GM18868 (cell line): ENCODE measurements at regions not wholly inside any gene's neighbourhood (a gene's known extent, or its start where the extent isn't known, plus 50 kb on each side); places are given as distances from the start of the nearest gene placed in this dataset.
"Not testable (repeated sequence)": the region's sequence is repeated elsewhere in the genome, so short reads cannot be mapped to it uniquely, and the experiment has no call there.

Experiments used
- ATAC-seq: cut with Tn5 transposase; IDR thresholded peaks from one replicate; pipeline ENCODE4 v1.9.1; 2021; ENCODE audit warnings: mild to moderate bottlenecking, moderate library complexity; ENCODE audit not compliant: unreplicated experiment

DNA sequence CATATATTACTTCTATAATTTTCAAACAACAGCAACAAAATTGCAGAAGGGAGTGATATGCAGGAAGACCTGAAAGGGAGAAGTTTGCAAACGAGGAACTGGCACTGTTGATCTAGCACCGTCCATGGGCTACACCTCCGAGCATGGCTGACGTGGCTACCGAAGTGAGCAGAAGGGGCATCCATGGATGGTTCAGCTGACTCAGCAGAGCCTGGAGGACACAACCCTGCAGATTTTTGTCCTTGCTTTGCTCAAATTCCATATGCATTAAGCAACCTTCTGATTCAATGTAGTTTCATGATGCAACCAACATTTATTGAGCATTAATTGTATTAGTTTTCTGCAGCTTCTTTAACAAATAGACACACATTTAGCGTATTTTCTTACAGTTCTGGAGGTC lies 191.2 kb downstream of the C1orf94 start:
- no peak for ATAC-seq

GRCh38 chr1:34369701-34370455 lies 193.2 kb downstream of the C1orf94 start:
- no peak for ATAC-seq

- no peak for ATAC-seq
Observed at GRCh38 chr1:34370748-34371147, 194.0 kb downstream of the C1orf94 start.

DNA sequence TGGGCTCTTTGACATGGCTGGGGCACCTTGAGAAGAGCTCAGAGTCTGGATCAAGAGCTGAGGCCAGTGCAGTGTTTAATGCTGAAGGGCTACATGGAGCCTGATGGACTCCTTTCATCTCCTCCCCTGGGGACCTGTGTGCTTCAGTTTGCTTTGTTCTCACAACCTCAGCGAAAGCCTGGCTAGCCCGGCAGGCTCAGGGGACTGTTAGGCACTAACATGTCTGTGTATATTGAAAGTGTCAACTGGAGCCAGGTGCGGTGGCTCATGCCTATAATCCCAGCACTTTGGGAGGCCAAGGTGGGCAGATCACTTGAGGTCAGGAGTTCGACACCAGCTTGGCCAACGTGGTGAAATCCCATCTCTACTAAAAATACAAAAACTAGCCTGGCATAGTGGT lies 194.5 kb downstream of the C1orf94 start:
- ATAC-seq: not testable (repeated sequence)

DNA sequence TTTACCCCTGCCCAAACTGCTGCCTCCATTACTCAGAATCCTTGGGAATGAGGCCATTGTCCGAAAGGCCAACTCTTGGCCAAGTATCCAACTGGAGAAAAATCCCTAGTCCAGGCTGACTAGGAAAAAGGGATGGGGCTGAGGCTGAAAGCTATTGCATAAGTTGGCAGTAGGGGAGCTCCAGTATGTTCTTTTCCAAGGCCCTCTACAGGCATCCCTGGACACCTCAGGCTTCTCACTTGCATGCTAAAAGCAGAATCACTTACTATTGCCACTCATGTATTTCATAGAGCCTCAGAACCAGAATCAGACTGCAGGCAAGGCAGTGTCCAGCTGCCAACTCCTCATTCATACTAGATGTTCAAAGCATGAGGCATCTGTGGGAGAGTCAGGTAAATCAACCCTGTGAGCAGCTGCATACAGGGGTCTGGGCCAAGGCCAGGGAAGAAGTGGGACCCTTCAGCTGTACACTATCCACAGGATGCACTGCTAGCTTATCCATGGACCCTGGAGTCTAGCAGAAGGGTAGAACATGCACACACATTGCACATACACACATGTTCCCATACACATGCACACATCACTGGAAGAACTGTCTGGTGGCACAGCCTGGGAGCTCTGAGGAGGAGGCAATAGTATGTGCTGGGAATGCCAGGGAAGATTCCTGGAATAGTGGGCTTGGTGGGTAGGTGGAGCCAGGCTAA lies 195.3 kb downstream of the C1orf94 start:
- no peak for ATAC-seq

- no peak for ATAC-seq
Observed at GRCh38 chr1:34372891-34373290, 196.2 kb downstream of the C1orf94 start.

GRCh38 chr1:34373912-34374311 lies 197.2 kb downstream of the C1orf94 start:
- ATAC-seq: no peak

GRCh38 chr1:34376531-34376930 lies 199.8 kb downstream of the C1orf94 start:
- no peak for ATAC-seq

DNA sequence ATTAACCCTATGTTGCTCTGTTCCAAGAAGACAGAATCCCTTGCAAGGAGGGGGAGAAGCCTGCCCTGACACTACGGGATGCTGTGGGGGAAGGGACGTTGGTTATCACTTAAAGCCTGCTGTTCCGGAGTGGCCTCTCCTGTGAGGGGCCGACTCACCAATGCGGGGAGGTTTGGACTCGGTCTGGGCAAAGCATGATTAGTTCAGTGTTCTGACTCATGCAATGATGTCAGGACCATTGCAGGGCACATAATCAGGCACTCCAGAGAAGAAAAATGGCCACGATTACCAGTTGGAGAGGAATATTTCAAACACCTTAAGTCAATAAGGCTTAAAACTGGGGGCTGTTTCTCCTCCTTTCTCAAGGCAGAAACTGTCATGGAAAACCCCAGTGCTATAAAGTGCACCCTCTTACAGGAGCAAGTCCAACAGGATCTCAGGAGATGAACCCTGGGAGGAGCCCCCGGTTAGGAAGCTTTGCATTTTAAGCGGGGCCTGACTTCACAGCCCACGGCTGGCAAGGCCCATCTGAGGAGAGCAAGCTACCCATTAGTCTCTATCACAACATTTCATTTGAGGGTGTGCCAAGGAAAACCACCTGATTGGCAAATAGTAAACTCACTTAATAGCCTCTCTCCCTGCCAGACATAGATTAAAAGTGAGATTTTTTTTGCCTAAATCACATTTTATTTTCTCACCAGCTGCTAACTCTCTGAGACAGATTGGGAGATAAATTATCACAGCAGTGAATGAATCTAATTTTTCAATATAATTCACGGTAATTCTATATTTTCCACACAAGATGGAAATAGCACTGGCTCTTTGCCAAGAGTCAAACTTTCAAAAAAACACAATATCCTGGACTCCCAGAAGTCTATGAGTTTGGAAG lies 202.5 kb downstream of the C1orf94 start:
- ATAC-seq: no peak

DNA sequence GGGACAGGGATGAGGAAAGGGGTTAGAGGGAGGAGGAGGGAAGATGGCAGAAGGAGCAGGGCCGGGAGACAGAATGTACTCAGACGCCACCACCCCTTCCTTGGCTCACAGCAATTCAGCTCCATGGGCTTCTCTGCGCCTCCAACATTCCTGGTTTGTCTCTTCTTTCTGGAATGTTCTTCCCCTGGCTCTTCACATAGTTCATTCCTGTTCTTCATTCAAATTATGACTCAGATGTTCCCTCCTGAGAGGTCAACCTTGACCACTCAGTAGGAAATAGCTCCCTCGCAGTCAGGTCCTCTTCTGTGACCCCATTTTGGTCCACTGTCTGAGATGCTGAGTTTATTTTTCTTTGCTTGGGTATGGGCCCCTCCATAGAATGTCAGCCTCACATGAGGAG lies 203.2 kb downstream of the C1orf94 start:
- ATAC-seq: no peak

DNA sequence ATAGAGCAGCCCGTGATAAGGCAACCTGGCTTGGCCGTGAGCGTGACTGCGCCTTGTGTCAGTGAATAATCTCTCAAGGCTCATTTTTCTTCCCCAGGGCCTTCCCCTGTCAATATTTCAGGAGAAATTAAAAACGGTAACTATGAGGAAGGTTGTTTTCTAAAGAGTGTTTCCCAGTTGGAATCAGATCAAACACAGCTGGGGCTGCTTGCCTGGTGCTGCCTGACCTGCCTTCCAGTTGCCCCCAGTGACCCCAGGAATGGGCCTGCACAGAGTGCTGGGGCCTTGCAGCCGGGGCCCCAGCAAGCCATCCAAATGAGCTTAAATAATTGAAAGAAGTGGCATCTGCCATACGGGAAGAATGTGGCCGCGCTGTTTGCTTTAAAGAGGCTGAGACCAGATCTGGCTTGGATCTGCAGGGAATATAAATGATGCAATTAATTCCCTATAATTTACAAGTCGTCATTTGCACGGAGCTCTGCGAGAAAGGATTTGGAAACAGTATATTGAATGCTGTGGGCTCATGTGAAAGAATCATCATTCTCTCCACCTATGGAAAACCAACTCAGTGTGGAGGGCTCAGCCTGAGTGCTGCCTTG lies 203.9 kb downstream of the C1orf94 start:
- no peak for ATAC-seq

- ATAC-seq: no peak
Observed at GRCh38 chr1:34389974-34390373, 213.3 kb downstream of the C1orf94 start.

GRCh38 chr1:34396042-34396441 lies 219.3 kb downstream of the C1orf94 start:
- ATAC-seq: no peak

GRCh38 chr1:34398241-34398915 lies 221.7 kb downstream of the C1orf94 start:
- no peak for ATAC-seq

GRCh38 chr1:34398916-34399275 lies 222.2 kb downstream of the C1orf94 start:
- no peak for ATAC-seq

- ATAC-seq: no peak
Observed at GRCh38 chr1:34400675-34401074, 224.0 kb downstream of the C1orf94 start.

DNA sequence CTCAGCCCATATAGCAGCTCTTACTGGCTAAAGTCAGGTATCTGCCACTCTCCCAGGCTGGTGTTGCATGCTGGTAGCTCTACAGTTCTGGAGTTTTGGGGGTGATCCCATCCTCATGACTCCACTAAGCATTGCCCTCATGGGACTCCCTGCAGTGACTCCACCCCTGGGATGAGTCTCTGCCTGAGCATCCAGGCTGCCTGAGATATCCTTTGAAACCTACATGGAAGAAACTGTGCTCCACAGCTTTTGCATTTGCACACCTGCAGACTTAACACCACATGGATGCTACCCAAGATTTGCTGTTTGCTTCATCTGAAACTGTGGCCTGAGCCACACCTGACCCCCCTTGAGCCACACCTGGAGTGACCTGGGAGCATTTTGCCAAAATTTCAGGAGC lies 226.4 kb downstream of the C1orf94 start:
- no peak for ATAC-seq

GRCh38 chr1:34404804-34405203 lies 228.1 kb downstream of the C1orf94 start:
- no peak for ATAC-seq

DNA sequence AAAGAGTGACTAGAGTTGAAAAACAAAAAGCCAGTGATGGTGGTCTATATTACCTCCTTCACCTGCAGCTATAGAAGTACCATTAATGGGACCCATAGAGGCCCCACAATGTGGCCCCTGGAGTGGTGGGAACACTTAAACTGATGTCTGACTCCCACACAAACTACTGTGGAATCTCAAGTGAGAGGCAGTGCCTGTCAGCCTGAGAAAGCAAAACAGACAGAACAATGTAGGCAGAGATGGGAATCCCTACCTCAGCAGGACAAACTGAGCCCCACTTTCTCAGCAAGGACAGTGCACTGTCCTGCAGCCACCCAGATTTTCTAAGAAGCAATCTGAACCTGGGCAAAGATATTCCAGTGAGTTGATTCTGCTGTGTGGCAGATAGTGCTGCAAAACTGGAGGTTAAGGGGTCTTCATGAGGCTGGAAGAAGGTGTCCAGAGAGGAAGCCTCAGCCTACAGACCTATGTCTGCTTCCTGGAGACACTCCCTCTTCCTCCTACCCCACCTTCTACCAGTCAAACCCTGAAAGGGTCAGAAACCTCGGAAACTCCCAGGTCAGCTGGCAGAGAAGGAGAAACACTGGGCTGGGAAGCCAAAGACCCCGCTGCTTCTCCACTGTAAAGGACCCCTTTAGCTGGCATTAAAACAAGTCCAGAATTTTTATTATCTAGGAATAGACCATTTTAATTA lies 228.7 kb downstream of the C1orf94 start:
- no peak for ATAC-seq

- ATAC-seq: no peak
Observed at GRCh38 chr1:34406377-34406776, 229.7 kb downstream of the C1orf94 start.
